Thyroid gland (tissue), 4 donors: ENCODE measurements at regions not wholly inside any gene's neighbourhood (a gene's known extent, or its start where the extent isn't known, plus 50 kb on each side); places are given as distances from the start of the nearest gene placed in this dataset.

Experiments used
- DNase-seq, 2 donors: peaks; one replicate each; pipeline ENCODE4 v3.0.0-alpha.2; 2019
- H3K27ac ChIP-seq, 3 donors: fragments of 200-600 bp; sonication (generic); 1 replicate in 2 of 3; 2 replicates in 1 of 3; pipeline ENCODE4 v1.5.1; 2016 to 2019; ENCODE audit warnings: mild to moderate bottlenecking in 1 of 3, moderate library complexity in 1 of 3
- H3K27me3 ChIP-seq: fragments of 200-600 bp; sonication (generic); one replicate; pipeline ENCODE4 v1.5.1; 2019
- H3K36me3 ChIP-seq, 2 donors: fragments of 200-600 bp; sonication (generic); one replicate each; pipeline ENCODE4 v1.5.1; 2016 to 2019
- H3K4me1 ChIP-seq, 2 donors: fragments of 200-600 bp; sonication (generic); one replicate each; pipeline ENCODE4 v1.5.1; 2017 to 2019
- H3K4me3 ChIP-seq, 3 donors: fragments of 200-600 bp; sonication (generic); replicated peaks in 1 of 3; 1 replicate in 2 of 3; 2 replicates in 1 of 3; pipeline ENCODE4 v1.5.1; 2016; ENCODE audit warnings: mild to moderate bottlenecking in 1 of 3
- H3K9me3 ChIP-seq: fragments of 200-600 bp; sonication (generic); one replicate; pipeline ENCODE4 v1.5.1; 2017
- CTCF ChIP-seq, 6 experiments: fragments of 200-600 bp in 3 of 6; fragments of 450-650 bp in 3 of 6; sonication (generic) in 3 of 6; IDR thresholded peaks; one replicate each; pipeline ENCODE4 v1.5.1; 2016 to 2019; ENCODE audit warnings: antibody characterized with exemption in 6 of 6, mild to moderate bottlenecking in 2 of 6, inconsistent platforms in 1 of 6, moderate library complexity in 1 of 6
- POLR2A ChIP-seq, 2 donors: fragments of 450-650 bp; IDR thresholded peaks; one replicate each; pipeline ENCODE4 v1.6.1; 2017; ENCODE audit warnings: antibody characterized with exemption in 2 of 2, mild to moderate bottlenecking in 2 of 2, moderate library complexity in 1 of 2
- WGBS, 2 donors: methylation state at CpG; one replicate each; pipeline ENCODE4 v1.1.5; 2017; 5-methylcytosine and 5-hydroxymethylcytosine counted together
- intact Hi-C: fragments of 100-400 bp; cut with DNase I; formaldehyde crosslinking; loops from one replicate; pipeline ENCODE4 v1.15.1; 2023

GRCh38 chr6:90420500-90420899, 123.9 kb upstream of the BACH2 start:
- DNase-seq: no peak
- no peak for TF ChIP-seq CTCF (IDR thresholded peaks at IDR 0.05)
- TF ChIP-seq POLR2A (IDR thresholded peaks at IDR 0.05): no peak
- no peaks in the 10 kb centered on the region for H3K9me3 ChIP-seq
- no peaks in the 10 kb centered on the region for H3K27me3 ChIP-seq
- 87 to 89% methylated on average over 6 of the region's 6 CpGs for WGBS, 2 donors
- H3K27ac ChIP-seq: no peak overlapping the region
- intact Hi-C loops: no loop called here
- H3K36me3 ChIP-seq: no peaks in the 10 kb centered on the region
- no peak overlapping the region for H3K4me3 ChIP-seq
- no peaks in the 10 kb centered on the region for H3K4me1 ChIP-seq

GRCh38 chr6:90417385-90417784, 120.7 kb upstream of the BACH2 start:
- Histone ChIP-seq H3K27me3 (no peaks in the 10 kb centered on the region), H3K36me3 (no peaks in the 10 kb centered on the region), H3K9me3 (no peaks in the 10 kb centered on the region), H3K27ac (no peak overlapping the region), H3K4me1 (no peaks in the 10 kb centered on the region), H3K4me3 (no peak overlapping the region)
- TF ChIP-seq POLR2A (IDR thresholded peaks at IDR 0.05) (no peak), CTCF (IDR thresholded peaks at IDR 0.05) (no peak)
- intact Hi-C loops: no loop called here
- WGBS, 2 donors: 60 to 95% methylated on average over 1 of the region's 1 CpG
- DNase-seq: no peak

- Histone ChIP-seq H3K4me1 (no peaks in the 10 kb centered on the region), H3K36me3 (no peaks in the 10 kb centered on the region), H3K4me3 (no peak overlapping the region), H3K27me3 (no peaks in the 10 kb centered on the region), H3K9me3 (no peaks in the 10 kb centered on the region), H3K27ac (no peak overlapping the region)
- TF ChIP-seq POLR2A (IDR thresholded peaks at IDR 0.05) (no peak), CTCF (IDR thresholded peaks at IDR 0.05) (no peak)
- intact Hi-C loops: no loop called here
- no peak for DNase-seq
These were observed 119.7 kb upstream of the BACH2 start for GRCh38 chr6:90416322-90416721.

GRCh38 chr6:90415178-90415577, 118.5 kb upstream of the BACH2 start:
- TF ChIP-seq POLR2A (IDR thresholded peaks at IDR 0.05): no peak
- no peak for TF ChIP-seq CTCF (IDR thresholded peaks at IDR 0.05)
- no peaks in the 10 kb centered on the region for H3K27me3 ChIP-seq
- intact Hi-C loops: no loop called here
- no peak overlapping the region for H3K4me3 ChIP-seq
- no peaks in the 10 kb centered on the region for H3K4me1 ChIP-seq
- no peak overlapping the region for H3K27ac ChIP-seq
- H3K36me3 ChIP-seq: no peaks in the 10 kb centered on the region
- no peaks in the 10 kb centered on the region for H3K9me3 ChIP-seq
- no peak for DNase-seq
- WGBS, 2 donors: 88 to 100% methylated on average over 2 of the region's 2 CpGs

GRCh38 chr6:90414352-90414751, 117.7 kb upstream of the BACH2 start:
- no peak for DNase-seq
- H3K27me3 ChIP-seq: no peaks in the 10 kb centered on the region
- 65 to 74% methylated on average over 5 of the region's 5 CpGs for WGBS, 2 donors
- H3K36me3 ChIP-seq: no peaks in the 10 kb centered on the region
- intact Hi-C loops: no loop called here
- no peak overlapping the region for H3K4me3 ChIP-seq
- no peak overlapping the region for H3K27ac ChIP-seq
- TF ChIP-seq POLR2A (IDR thresholded peaks at IDR 0.05): no peak
- TF ChIP-seq CTCF (IDR thresholded peaks at IDR 0.05): no peak
- no peaks in the 10 kb centered on the region for H3K9me3 ChIP-seq
- no peaks in the 10 kb centered on the region for H3K4me1 ChIP-seq
